ENCODE measurements at regions not wholly inside any gene's neighbourhood (a gene's known extent, or its start where the extent isn't known, plus 50 kb on each side); places are given as distances from the start of the nearest gene placed in this dataset.

GRCh38 chr2:12175323-12175722 is 428.9 kb downstream of the LPIN1 start:
- TF ChIP-seq CTCF (IDR thresholded peaks at IDR 0.05) (no peak), EZH2 (IDR thresholded peaks at IDR 0.05; ENCODE audit: borderline replicate concordance, insufficient read depth, low read depth, low read length, poor library complexity, severe bottlenecking) (no peak)

Data from B cell (primary cell).